ENCODE measurements at regions not wholly inside any gene's neighbourhood (a gene's known extent, or its start where the extent isn't known, plus 50 kb on each side); places are given as distances from the start of the nearest gene placed in this dataset.
A peak's percentile ranks its signal among the peaks of the same experiment; 100 is the strongest.

DNA sequence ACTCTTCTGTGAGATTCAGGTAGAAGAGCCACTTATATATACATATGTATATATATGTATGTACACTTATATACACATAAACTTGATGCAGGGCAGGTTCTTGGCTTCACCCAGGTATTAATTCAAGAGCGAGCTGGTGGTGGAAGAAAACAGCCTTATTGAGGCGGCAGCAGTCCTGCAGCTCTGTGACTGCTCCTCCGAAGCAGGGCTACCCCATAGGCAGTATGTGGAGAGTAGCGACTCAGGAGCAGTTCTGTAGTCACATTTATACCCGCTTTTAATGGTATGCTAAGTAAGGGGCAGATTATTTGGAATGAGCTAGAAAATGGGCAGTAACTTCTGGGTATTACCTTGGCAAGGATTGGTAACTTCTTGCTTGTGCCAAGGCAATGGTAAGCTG, 280.6 kb upstream of the TFPI start:
- DNase-seq: no peak
- no peaks in the 10 kb centered on the region for H3K9me3 ChIP-seq
- intact Hi-C loops (cut with DNase I): no loop called here
- no peaks in the 10 kb centered on the region for H3K36me3 ChIP-seq
- no peak for ATAC-seq
- TF ChIP-seq, protein P1, sequence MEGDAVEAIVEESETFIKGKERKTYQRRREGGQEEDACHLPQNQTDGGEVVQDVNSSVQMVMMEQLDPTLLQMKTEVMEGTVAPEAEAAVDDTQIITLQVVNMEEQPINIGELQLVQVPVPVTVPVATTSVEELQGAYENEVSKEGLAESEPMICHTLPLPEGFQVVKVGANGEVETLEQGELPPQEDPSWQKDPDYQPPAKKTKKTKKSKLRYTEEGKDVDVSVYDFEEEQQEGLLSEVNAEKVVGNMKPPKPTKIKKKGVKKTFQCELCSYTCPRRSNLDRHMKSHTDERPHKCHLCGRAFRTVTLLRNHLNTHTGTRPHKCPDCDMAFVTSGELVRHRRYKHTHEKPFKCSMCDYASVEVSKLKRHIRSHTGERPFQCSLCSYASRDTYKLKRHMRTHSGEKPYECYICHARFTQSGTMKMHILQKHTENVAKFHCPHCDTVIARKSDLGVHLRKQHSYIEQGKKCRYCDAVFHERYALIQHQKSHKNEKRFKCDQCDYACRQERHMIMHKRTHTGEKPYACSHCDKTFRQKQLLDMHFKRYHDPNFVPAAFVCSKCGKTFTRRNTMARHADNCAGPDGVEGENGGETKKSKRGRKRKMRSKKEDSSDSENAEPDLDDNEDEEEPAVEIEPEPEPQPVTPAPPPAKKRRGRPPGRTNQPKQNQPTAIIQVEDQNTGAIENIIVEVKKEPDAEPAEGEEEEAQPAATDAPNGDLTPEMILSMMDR (IDR thresholded peaks at IDR 0.05): no peak
- no peak overlapping the region for H3K4me3 ChIP-seq
- no peaks in the 10 kb centered on the region for H3K27me3 ChIP-seq
- H3K27ac ChIP-seq: no peak overlapping the region
- no peaks in the 10 kb centered on the region for H3K4me1 ChIP-seq

DNA sequence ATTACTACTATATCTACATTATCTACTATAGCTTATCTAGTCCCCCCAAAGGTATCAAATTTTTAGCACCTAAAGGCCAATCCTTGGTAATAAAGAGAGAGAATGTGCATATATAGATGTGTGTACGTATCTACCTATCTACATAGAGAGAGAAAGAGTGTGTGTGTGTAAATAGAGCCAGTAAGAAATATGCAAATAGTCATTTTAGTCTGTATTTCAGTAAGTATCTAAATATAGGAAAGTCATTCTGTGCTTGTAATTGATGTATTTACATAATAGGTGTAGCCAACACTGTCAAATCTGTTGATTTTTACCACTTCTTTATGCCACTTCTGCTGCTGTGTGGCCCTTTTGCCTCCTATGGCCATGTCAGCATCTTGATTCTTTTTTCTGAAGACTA, 284.5 kb upstream of the TFPI start:
- Histone ChIP-seq H3K4me1 (no peaks in the 10 kb centered on the region), H3K27me3 (no peaks in the 10 kb centered on the region), H3K9me3 (no peaks in the 10 kb centered on the region), H3K27ac (no peak overlapping the region), H3K36me3 (no peaks in the 10 kb centered on the region), H3K4me3 (no peak overlapping the region)
- TF ChIP-seq, protein P1 (IDR thresholded peaks at IDR 0.05): no peak
- intact Hi-C loops (cut with DNase I): no loop called here
- ATAC-seq (no peak), DNase-seq (no peak)

DNA sequence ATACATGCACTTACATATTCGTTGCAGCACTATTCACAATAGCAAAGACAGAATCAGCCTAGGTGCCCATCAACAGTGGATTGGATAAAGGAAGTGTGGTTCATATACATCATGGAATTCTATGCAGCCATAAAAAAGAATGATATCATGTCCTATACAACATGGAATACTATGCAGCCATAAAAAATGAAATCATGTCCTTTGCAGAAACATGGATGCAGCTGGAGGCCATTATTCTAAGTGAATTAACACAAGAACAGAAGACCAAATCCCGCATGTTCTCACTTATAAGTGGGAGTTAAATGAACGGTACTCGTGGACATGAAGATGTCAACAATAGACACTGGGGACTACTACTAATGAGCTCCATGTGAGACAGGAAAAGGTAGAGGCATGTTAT, 288.1 kb upstream of the TFPI start:
- TF ChIP-seq, protein P1 (IDR thresholded peaks at IDR 0.05): no peak
- Histone ChIP-seq H3K36me3 (no peaks in the 10 kb centered on the region), H3K27ac (no peak overlapping the region), H3K4me1 (no peaks in the 10 kb centered on the region), H3K4me3 (no peak overlapping the region), H3K9me3 (no peaks in the 10 kb centered on the region), H3K27me3 (no peaks in the 10 kb centered on the region)
- no peak for ATAC-seq
- intact Hi-C loops (cut with DNase I): no loop called here
- DNase-seq: no peak

DNA sequence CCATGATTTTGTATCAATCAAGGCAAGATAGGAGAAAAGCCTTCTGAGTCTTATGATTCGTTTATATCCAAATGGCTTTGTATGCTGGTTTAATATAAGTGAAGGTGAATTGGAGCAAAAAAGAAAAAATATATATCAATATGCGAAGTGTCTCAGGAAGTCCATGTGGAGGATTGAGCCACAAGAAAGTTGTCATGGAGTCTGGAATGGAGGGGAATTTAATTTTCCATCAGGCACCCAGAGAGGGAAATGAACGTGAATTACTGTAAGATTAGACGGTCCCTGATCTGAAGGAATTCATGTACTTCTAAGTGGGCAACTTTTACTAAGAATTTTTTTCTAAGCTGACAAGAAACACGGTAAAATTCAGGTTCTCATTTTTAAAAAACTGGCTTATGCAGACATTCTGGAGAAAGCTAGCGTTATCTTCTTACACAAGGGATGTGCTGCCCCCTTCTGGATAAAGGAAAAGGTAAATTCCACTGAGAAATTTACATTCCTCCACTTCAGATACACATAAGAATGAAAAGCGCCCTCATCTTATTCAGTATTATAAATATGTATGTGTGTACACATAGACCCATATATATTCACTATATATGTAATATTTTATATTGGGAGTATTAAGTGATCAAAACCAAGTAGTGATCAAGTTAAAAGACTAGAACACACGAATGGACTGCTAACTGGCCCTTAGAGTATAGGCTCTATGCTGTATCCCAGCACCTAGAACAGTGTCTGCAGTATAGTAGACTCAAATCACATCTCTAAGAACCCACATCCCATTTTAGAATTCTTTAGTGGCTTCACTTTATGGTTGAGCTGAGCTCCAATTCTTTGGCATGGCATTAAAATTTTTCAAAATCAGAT, 289.0 kb upstream of the TFPI start:
- H3K4me1 ChIP-seq: no peaks in the 10 kb centered on the region
- peak; percentile 69 for ATAC-seq
- no peaks in the 10 kb centered on the region for H3K9me3 ChIP-seq
- H3K27ac ChIP-seq: no peak overlapping the region
- no peak for DNase-seq
- TF ChIP-seq, protein P1 (IDR thresholded peaks at IDR 0.05): peak; percentile 68
- H3K27me3 ChIP-seq: no peaks in the 10 kb centered on the region
- H3K36me3 ChIP-seq: no peaks in the 10 kb centered on the region
- no peak overlapping the region for H3K4me3 ChIP-seq
- intact Hi-C loops (cut with DNase I): no loop called here

DNA sequence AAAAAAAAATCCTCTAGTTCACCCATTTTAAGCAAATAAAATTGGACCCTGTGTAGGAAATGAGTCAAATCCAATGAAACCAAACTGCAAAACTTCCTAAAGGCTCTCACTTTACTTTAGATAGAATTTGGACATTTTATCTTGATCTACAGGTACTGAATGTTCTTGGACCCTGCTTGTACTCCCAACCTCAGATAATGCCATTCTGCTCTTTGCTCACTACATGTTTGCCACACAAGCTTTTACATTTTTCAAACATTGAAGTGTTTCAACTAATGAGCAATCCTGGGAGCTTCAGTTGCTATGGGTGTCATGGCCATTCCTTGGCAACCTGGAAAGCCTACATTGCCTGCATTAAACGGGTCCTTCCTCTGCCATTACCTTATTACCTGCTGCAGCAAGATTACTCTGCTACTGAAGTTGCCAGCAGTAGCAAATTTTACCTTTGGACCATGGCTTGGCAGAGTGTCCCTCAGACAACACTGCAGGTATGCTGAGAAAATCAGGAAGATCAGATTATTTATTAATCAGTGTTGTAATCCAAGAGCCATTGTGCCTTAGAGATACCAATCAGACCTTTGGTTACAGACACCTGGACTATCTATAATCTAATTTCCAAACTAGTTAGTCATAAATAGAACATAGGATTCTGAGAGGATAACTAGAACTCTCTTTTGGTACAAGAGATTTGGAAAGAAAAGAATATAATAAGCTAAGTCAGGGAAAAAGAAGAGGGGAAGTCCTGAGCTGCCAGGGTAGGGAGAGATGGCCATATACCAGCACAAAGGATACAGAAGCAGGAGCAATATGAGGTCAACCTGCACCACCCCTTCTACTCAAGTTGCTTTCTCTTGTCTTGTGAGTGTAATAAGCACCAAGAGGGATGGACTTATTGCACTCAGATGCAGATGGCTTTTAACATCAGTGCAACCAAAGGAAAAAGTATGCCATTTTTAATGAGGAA, 293.3 kb upstream of the TFPI start:
- no peaks in the 10 kb centered on the region for H3K36me3 ChIP-seq
- H3K9me3 ChIP-seq: no peaks in the 10 kb centered on the region
- no peak for DNase-seq
- ATAC-seq: no peak
- intact Hi-C loops (cut with DNase I): no loop called here
- TF ChIP-seq, protein P1 (IDR thresholded peaks at IDR 0.05): no peak
- no peak overlapping the region for H3K4me3 ChIP-seq
- H3K27me3 ChIP-seq: no peaks in the 10 kb centered on the region
- no peak overlapping the region for H3K27ac ChIP-seq
- no peaks in the 10 kb centered on the region for H3K4me1 ChIP-seq
